HCT116 (cell line): ENCODE measurements at regions not wholly inside any gene's neighbourhood (a gene's known extent, or its start where the extent isn't known, plus 50 kb on each side); places are given as distances from the start of the nearest gene placed in this dataset.

Experiments
- ATAC-seq: fragments of 200-7000 bp; cut with Tn5 transposase; 2 replicates; pipeline ENCODE4 v1.9.1; 2020; ENCODE audit warnings: mild to moderate bottlenecking, moderate library complexity
- BruUV-seq: library from RNA; stranded (reverse); fragments of 400-500 nt; replicated peaks from 2 replicates; lab custom pipeline; 2021; lab: Mats Ljungman, UMichigan
- CTCF ChIA-PET: fragments of 300-600 bp; sonication (Branson Sonifier 250); formaldehyde crosslinking; loops from one replicate; lab custom pipeline; 2021; ENCODE audit warnings: antibody characterized with exemption; lab: Charles Lee
- POLR2A ChIA-PET: fragments of 300-600, 350-600 bp; sonication (Branson Sonifier 250); formaldehyde crosslinking; loops from one replicate; lab custom pipeline; 2021; ENCODE audit warnings: antibody characterized with exemption; lab: Charles Lee
- RAD21 ChIA-PET, 2 experiments: fragments of 300-600 bp; sonication (Branson Sonifier 250); formaldehyde crosslinking; loops; one replicate each; lab custom pipeline; 2023; ENCODE audit warnings: low total read pairs in 2 of 2; ENCODE audit not compliant: uncharacterized antibody in 2 of 2, unreplicated experiment in 2 of 2, low non-redundant PET in 1 of 2; lab: Charles Lee
- DNase-seq: peaks from one replicate; pipeline ENCODE4 v3.0.0-alpha.2; 2010; ENCODE audit warnings: low read depth, low spot score
- H2AFZ ChIP-seq: fragments of 200-600 bp; shearing (Covaris generic), sonication (generic); 2 replicates; pipeline ENCODE4 v1.6.1; 2017; ENCODE audit warnings: low read depth, mixed run types, mixed read lengths, antibody characterized with exemption, low read length; ENCODE audit not compliant: poor library complexity, severe bottlenecking
- H3K27ac ChIP-seq: 2 replicates; pipeline ENCODE4 v1.5.1; 2012; ENCODE audit warnings: low read depth, low read length
- H3K27me3 ChIP-seq: fragments of 200-600 bp; sonication (generic); 2 replicates; pipeline ENCODE4 v1.6.1; 2016; ENCODE audit warnings: mixed run types, low read length, mixed read lengths; ENCODE audit not compliant: insufficient read depth
- H3K36me3 ChIP-seq, 2 experiments: fragments of 200-500 bp in 1 of 2; fragments of 200-600 bp in 1 of 2; sonication (Bioruptor generic) in 1 of 2; sonication (generic) in 1 of 2; 2 replicates each; pipeline versions ENCODE4 v1.5.1 to v1.6.1; 2014 to 2016; ENCODE audit warnings: low read length in 2 of 2, inconsistent platforms in 1 of 2, mixed read lengths in 1 of 2, mixed run types in 1 of 2; ENCODE audit not compliant: insufficient read depth in 2 of 2, control insufficient read depth in 1 of 2
- H3K4me1 ChIP-seq, 2 experiments: fragments of 200-600 bp in 1 of 2; sonication (generic) in 1 of 2; 2 replicates each; pipeline versions ENCODE4 v1.5.1 to v1.6.1; 2012 to 2017; ENCODE audit warnings: low read length in 2 of 2, inconsistent platforms in 1 of 2, mild to moderate bottlenecking in 1 of 2, mixed read lengths in 1 of 2, mixed run types in 1 of 2, moderate library complexity in 1 of 2; ENCODE audit not compliant: insufficient read depth in 2 of 2, control insufficient read depth in 1 of 2
- H3K4me2 ChIP-seq: fragments of 200-600 bp; sonication (generic); 2 replicates; pipeline ENCODE4 v1.6.1; 2017; ENCODE audit warnings: mixed run types, low read length, mixed read lengths
- H3K4me3 ChIP-seq, 2 experiments: fragments of 200-600 bp in 1 of 2; sonication (generic) in 1 of 2; replicated peaks in 1 of 2; 2 replicates each; pipeline ENCODE4 v1.5.1; 2011 to 2016; ENCODE audit warnings: low read length in 2 of 2, control low read depth in 1 of 2, low read depth in 1 of 2, mild to moderate bottlenecking in 1 of 2, mixed read lengths in 1 of 2, mixed run types in 1 of 2
- H3K79me2 ChIP-seq: fragments of 200-600 bp; sonication (generic); 2 replicates; pipeline ENCODE4 v1.6.1; 2017; ENCODE audit warnings: mild to moderate bottlenecking, mixed run types, low read length, moderate library complexity, mixed read lengths; ENCODE audit not compliant: insufficient read depth
- H3K9ac ChIP-seq: fragments of 200-600 bp; sonication (generic); 2 replicates; pipeline ENCODE4 v1.6.1; 2016; ENCODE audit warnings: low read length, mixed read lengths
- H3K9me2 ChIP-seq: fragments of 200-600 bp; sonication (generic), shearing (Covaris generic); 2 replicates; pipeline ENCODE4 v1.6.1; 2017; ENCODE audit warnings: mixed run types, mild to moderate bottlenecking, moderate library complexity; ENCODE audit not compliant: insufficient read depth
- H3K9me3 ChIP-seq, 2 experiments: fragments of 200-500 bp in 1 of 2; fragments of 200-600 bp in 1 of 2; sonication (Bioruptor generic) in 1 of 2; sonication (generic) in 1 of 2; 2 replicates each; pipeline ENCODE4 v1.6.1; 2014 to 2017; ENCODE audit warnings: low read length in 2 of 2, mixed read lengths in 2 of 2, inconsistent platforms in 1 of 2, low read depth in 1 of 2, mild to moderate bottlenecking in 1 of 2, mixed run types in 1 of 2, moderate library complexity in 1 of 2; ENCODE audit not compliant: control insufficient read depth in 1 of 2, insufficient read depth in 1 of 2
- H4K20me1 ChIP-seq: fragments of 200-600 bp; sonication (generic), shearing (Covaris generic); 2 replicates; pipeline ENCODE4 v1.6.1; 2017; ENCODE audit warnings: mixed run types, mild to moderate bottlenecking, moderate library complexity; ENCODE audit not compliant: insufficient read depth
- CBX3 ChIP-seq: IDR thresholded peaks from 2 replicates; pipeline ENCODE4 v1.6.1; 2012; ENCODE audit warnings: low read depth
- CEBPB ChIP-seq: IDR thresholded peaks from 2 replicates; pipeline ENCODE4 v1.6.1; 2012; ENCODE audit warnings: low read depth
- EGR1 ChIP-seq: IDR thresholded peaks from 2 replicates; pipeline ENCODE4 v1.6.1; 2012; ENCODE audit warnings: low read depth
- ELF1 ChIP-seq: IDR thresholded peaks from 2 replicates; pipeline ENCODE4 v1.6.1; 2012; ENCODE audit warnings: low read depth, borderline replicate concordance
- EZH2 ChIP-seq: fragments of 200-600 bp; sonication (generic); IDR thresholded peaks from 2 replicates; pipeline ENCODE4 v1.6.1; 2017; ENCODE audit warnings: antibody characterized with exemption, mixed run types
- JUND ChIP-seq: IDR thresholded peaks from 2 replicates; pipeline ENCODE4 v1.6.1; 2012
- POLR2AphosphoS5 ChIP-seq: IDR thresholded peaks from 2 replicates; pipeline ENCODE4 v1.6.1; 2011; ENCODE audit warnings: mild to moderate bottlenecking, low read depth, low read length, moderate library complexity
- RAD21 ChIP-seq: IDR thresholded peaks from 2 replicates; pipeline ENCODE4 v1.6.1; 2012; ENCODE audit warnings: low read depth, mild to moderate bottlenecking
- SRF ChIP-seq: IDR thresholded peaks from 2 replicates; pipeline ENCODE4 v1.6.1; 2012; ENCODE audit warnings: low read depth
- YY1 ChIP-seq: IDR thresholded peaks from 2 replicates; pipeline ENCODE4 v1.6.1; 2011; ENCODE audit warnings: low read length, low read depth, moderate library complexity, mild to moderate bottlenecking; ENCODE audit not compliant: insufficient replicate concordance; ENCODE audit errors: extremely low read depth
- ZFX ChIP-seq: fragments of 450-650 bp; IDR thresholded peaks from 2 replicates; pipeline ENCODE4 v1.6.1; 2017
- ZNF274 ChIP-seq: fragments of 200-500 bp; sonication (Bioruptor generic); IDR thresholded peaks from 2 replicates; pipeline ENCODE4 v1.6.1; 2014; ENCODE audit warnings: mild to moderate bottlenecking, low read depth, low read length, inconsistent platforms
- intact Hi-C: fragments of 100-400 bp; cut with micrococcal nuclease; formaldehyde crosslinking; loops from 2 replicates; pipeline ENCODE4 v1.10.0; 2022
- TF ChIP-seq, protein P1 (sequence below): IDR thresholded peaks from 2 replicates; pipeline ENCODE4 v1.6.1; 2011; ENCODE audit warnings: mild to moderate bottlenecking, low read length, moderate library complexity; ENCODE audit not compliant: insufficient replicate concordance; ENCODE audit errors: extremely low read depth

GRCh38 chr10:31694929-31695837 is 233.4 kb downstream of the ARHGAP12 start:
- no peaks in the 10 kb centered on the region for H4K20me1 ChIP-seq
- H3K27me3 ChIP-seq: no peaks in the 10 kb centered on the region
- DNase-seq (no peak), ATAC-seq (no peak)
- POLR2A ChIA-PET: no interaction called here
- no peaks in the 10 kb centered on the region for H3K36me3 ChIP-seq
- H3K27ac ChIP-seq: no peak overlapping the region
- no peak overlapping the region for H3K4me3 ChIP-seq
- H3K79me2 ChIP-seq: no peaks in the 10 kb centered on the region
- CTCF ChIA-PET: no interaction called here
- TF ChIP-seq JUND (no peak), CBX3 (no peak), ZNF274 (no peak), ZFX (no peak), RAD21 (no peak), YY1 (no peak), POLR2AphosphoS5 (no peak), ELF1 (no peak), SRF (no peak), CEBPB (no peak), EGR1 (no peak), EZH2 (no peak)
- TF ChIP-seq, protein P1, sequence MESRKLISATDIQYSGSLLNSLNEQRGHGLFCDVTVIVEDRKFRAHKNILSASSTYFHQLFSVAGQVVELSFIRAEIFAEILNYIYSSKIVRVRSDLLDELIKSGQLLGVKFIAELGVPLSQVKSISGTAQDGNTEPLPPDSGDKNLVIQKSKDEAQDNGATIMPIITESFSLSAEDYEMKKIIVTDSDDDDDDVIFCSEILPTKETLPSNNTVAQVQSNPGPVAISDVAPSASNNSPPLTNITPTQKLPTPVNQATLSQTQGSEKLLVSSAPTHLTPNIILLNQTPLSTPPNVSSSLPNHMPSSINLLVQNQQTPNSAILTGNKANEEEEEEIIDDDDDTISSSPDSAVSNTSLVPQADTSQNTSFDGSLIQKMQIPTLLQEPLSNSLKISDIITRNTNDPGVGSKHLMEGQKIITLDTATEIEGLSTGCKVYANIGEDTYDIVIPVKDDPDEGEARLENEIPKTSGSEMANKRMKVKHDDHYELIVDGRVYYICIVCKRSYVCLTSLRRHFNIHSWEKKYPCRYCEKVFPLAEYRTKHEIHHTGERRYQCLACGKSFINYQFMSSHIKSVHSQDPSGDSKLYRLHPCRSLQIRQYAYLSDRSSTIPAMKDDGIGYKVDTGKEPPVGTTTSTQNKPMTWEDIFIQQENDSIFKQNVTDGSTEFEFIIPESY: no peak
- TF ChIP-seq, all 23 proteins: peak for 0
- BruUV-seq: no TSS peak
- no peaks in the 10 kb centered on the region for H3K9me2 ChIP-seq
- no peak overlapping the region for H2AFZ ChIP-seq
- no peak overlapping the region for H3K9ac ChIP-seq
- H3K4me2 ChIP-seq: no peak overlapping the region
- H3K9me3 ChIP-seq: no peaks in the 10 kb centered on the region
- peaks cover 0 to 4% of the 10 kb centered on the region in 2 experiments; a peak in 1 of 4 replicates for H3K4me1 ChIP-seq
- RAD21 ChIA-PET: no interaction called here
- intact Hi-C loops: no loop called here
